ENCODE measurements at regions not wholly inside any gene's neighbourhood (a gene's known extent, or its start where the extent isn't known, plus 50 kb on each side); places are given as distances from the start of the nearest gene placed in this dataset.

GRCh38 chr5:82597437-82597836 is 319.3 kb upstream of the RPS23 start:
- TF ChIP-seq CTCF (IDR thresholded peaks at IDR 0.05; ENCODE audit: low read length), result peak; percentile 13; the same call in 1 of the 2 replicates
- TF ChIP-seq EZH2 (optimal IDR thresholded peaks at IDR 0.05; ENCODE audit: low read depth, low read length), result no peak

Measured in MM.1S (cell line).